SK-N-MC (cell line): ENCODE measurements at regions not wholly inside any gene's neighbourhood (a gene's known extent, or its start where the extent isn't known, plus 50 kb on each side); places are given as distances from the start of the nearest gene placed in this dataset.

Experiments
- EZH2 ChIP-seq: fragments of 200-600 bp; sonication (generic); IDR thresholded peaks from one replicate; pipeline ENCODE4 v1.6.1; 2017; ENCODE audit warnings: antibody characterized with exemption
- FOXP2 ChIP-seq: optimal IDR thresholded peaks from 2 replicates; pipeline ENCODE3; 2011; ENCODE audit warnings: mild to moderate bottlenecking, moderate library complexity; ENCODE audit not compliant: insufficient read depth; ENCODE audit errors: extremely low read length, control extremely low read depth
- POLR2AphosphoS5 ChIP-seq: IDR thresholded peaks from 2 replicates; pipeline ENCODE4 v1.6.1; 2012; ENCODE audit warnings: mild to moderate bottlenecking, low read depth, low read length, borderline replicate concordance

DNA sequence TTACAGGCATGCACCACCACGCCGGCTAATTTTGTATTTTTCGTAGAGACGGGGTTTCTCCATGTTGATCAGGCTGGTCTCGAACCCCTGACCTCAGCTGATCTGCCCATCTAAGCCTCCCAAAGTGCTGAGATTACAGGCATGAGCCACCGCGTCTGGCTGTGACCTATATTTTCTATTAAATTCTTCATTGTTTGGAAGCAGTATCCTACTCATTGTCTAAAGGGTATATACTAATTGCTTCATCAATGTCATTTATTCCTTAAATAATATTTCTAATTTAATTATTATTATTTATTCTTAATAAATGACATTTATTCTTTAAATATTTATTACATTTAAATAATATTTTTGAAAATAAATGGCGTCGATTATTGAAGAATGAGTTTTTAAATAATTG, 817.3 kb upstream of the API5 start:
- TF ChIP-seq POLR2AphosphoS5 (no peak), EZH2 (no peak), FOXP2 (no peak)
